GM21515 (cell line): ENCODE measurements at regions not wholly inside any gene's neighbourhood (a gene's known extent, or its start where the extent isn't known, plus 50 kb on each side); places are given as distances from the start of the nearest gene placed in this dataset.
"Not testable (repeated sequence)": the region's sequence is repeated elsewhere in the genome, so short reads cannot be mapped to it uniquely, and the experiment has no call there.

ENCODE experiments used
- ATAC-seq: cut with Tn5 transposase; IDR thresholded peaks from one replicate; pipeline ENCODE4 v1.9.1; 2021; ENCODE audit not compliant: unreplicated experiment

DNA sequence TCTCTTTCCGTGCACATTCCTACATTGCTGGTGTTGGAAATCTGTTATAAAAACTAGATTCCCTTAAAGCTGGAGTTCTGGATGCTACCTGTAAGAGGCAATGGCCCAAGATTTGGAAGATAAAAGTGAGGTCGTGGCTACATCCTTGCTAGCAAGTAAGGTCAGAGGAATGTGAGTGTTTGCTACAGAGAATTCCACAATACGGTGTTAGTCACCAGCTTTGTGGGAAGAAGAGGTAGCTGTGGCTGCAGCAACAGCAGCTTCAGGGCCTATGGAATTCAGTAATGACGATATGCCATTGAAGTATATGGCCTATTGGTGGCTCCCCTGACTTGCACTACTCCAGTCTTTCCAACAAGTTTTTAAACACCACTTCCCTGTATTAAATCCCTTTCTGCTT lies 227.7 kb upstream of the TMEM260 start:
- no peak for ATAC-seq

DNA sequence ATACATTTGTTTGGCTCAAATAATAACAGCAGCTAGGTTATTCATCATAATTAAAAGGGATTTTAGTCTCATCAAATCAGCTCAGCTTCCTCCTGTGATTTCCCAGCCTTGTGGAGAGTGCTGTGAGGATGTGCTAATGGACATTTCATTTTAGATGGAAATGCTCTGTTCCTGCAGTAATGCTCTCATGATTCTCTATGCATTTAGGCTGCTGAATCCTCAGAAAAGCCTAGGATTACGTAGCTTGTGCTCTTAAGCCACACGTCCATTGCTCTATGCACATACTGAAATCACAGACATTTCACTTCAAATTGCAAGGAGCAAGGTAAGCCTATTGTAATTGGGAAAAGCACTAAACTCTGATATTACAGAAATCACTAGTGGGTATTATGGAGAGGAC lies 226.6 kb upstream of the TMEM260 start:
- ATAC-seq: no peak

DNA sequence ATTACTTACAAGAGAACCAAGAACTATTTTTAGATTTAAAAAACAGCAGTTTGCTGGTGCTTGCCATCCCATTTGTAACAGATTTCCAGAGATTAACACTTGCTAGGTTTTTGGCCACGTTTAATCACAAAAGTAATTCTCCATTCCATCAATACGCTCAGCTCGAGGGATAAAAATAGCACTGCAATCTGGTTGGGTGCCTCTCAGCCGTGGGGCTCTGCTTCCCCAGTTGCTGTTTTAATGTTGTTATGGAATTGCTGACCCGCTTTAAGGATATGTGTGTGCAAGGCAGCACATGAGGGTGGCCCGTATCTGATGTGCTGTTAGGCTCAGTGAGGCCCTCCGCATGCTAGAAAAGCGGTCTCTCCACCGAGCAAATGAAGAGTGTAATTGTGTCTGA lies 222.2 kb upstream of the TMEM260 start:
- no peak for ATAC-seq

DNA sequence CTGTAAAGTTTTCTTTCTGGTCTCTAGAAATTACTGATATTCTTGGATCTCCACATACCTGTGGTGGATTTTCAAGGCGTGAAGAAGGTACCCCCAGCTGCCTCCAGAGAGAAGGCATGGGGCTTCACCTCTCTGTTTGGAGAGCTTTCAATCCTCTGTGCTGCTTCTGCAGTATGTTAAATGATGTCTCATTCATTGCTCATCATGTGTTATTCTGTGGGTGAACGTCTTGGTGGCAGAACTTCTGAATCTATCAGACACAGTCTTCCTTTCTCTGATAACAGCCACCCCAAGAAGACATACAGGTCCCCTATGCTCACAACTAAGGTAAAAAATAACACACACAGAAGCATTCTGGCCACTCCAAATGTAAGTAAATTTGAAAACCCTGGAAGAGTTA lies 221.3 kb upstream of the TMEM260 start:
- ATAC-seq: no peak

DNA sequence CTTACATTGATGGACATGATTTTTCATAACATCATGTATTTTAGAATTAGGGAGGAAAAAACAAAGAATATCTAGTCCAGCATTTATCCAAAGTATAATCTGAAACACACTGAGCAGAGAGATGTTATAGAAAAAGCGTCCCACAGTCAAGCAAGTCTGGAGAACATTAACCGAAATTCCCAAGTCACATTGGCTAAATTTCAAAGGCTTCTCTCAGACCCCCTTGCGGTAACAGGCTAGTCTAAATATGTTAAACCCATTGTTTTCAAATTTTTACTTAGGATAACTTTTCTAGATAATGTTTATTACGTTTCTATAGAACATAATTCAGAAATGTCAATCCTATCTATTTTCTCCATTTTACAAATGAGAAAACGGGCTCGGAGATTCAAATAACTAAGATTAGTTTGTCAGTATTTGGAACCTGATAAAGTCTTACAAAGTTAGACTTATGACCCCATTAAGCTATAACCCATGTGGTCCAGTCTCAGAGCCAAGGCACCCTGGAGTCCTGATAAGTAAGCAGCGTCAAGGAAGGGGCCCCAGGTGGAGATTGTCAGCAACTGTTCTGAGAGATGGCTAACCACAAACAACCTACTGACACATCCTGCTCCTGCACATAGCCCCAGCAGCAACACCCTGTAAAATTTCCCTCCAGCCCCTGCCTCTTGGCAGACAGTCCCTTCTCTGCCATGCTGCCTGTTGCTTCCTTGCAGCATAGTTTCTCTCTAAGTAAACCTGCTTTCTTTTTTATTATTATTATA lies 220.6 kb upstream of the TMEM260 start:
- peak; percentile 55 for ATAC-seq

DNA sequence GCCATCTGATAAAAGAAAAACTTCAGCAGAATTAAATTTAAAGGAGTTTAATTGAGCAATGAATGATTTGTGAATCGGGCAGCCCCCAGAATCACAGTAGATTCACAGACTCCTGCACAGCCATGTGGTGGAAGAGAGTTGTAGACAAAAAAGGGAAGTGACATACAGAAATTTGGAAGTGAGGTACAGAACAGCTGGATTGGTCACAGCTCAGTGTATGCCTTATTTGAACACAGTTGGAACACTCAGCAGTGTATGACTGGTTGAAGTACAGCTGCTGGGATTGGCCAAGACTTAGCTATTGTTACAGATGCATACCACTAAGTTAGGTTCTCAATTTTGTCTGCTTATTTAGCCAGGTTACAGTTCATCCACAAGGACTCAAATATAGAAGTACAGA lies 213.9 kb upstream of the TMEM260 start:
- ATAC-seq: not testable (repeated sequence)

DNA sequence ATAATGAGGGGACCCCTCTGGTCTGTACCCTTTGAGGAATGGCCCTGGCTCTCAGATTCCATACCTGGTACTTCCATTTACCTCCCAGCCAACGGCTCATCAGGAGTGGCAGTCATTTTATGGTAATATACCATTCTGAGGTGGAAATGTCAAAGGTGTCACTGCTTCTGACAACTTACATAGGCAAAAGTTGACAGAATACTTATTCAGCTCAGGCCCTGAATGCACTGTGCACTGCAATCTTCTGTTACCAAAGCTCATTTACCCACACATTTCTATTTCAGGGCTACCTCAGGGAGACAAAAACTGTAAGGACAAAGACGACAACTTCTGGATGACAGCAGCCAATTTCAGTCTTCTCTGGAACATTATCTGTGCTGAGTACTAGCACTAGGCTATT lies 212.2 kb upstream of the TMEM260 start:
- ATAC-seq: no peak

DNA sequence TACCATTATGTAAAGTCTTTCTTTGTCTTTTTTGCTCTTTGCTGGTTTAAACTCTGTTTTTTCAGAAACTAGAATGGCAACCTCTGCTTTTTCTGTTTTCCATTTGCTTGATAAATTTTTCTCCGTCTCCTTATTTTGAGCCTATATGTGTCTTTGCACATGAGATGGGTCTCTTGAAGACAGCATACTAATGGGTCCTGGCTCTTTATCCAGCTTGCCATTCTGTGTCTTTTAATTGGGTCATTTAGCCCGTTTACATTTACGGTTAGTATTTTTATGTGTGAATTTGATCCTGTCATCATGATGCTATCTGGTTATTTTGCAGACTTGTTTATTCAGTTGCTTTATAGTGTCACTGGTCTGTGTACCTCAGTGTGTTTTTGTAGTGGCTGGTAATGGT lies 207.9 kb upstream of the TMEM260 start:
- no peak for ATAC-seq

DNA sequence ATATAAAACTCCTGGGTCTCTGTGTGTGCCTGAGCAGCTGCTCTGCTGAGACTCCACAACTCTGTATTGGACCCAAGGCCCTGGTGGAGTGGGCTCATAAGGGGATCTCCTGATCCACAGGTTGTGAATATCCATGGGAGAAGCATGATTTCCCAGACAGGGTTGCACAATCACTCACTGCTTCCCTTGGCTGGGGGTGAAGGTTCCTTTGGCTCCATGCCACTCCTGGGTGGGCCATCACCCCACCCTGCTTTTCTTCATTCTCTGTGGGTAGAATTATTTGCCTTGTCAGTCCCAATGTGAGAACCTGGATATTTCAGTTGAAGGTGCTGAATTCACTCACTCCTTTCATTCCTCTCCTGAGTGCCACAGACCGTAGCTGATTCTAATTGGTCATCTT lies 205.2 kb upstream of the TMEM260 start:
- no peak for ATAC-seq

DNA sequence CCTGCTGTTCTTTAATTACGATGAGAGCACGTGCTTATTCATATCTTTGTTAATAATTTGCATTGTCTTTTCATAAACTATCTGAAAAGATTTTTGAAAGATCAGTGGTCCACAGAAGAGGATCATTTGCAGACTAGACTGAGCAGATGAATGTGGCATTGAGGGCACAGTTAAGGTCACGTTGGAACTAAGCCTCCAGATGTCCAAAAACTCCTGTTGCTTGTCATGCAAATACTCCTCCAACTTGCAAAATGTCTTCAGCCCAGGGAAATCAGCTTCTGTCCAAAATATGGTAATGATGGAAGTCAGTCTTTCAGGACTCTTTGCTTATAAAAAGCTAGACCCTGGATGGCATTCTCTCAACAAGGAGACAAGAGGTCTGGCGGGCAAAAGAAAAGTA lies 201.6 kb upstream of the TMEM260 start:
- ATAC-seq: no peak

DNA sequence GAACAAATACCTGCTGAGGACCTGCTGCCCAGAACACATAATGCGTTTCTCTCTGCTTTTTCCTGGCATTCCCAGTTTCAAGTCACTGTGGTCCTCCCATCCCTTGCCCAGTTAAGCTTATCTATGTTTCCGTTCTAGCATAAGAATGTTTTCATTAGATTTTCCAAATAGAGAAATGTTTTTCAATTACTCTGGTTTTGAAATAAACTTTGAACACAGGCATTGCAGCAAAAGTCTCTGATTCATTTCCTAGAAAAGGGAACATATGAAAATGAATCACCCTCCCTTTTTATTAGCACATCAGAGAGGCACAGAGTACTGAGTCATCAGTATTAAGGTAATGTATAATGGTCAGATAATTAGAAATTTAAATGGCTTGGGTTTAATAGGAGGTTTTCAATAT lies 201.1 kb upstream of the TMEM260 start:
- no peak for ATAC-seq

DNA sequence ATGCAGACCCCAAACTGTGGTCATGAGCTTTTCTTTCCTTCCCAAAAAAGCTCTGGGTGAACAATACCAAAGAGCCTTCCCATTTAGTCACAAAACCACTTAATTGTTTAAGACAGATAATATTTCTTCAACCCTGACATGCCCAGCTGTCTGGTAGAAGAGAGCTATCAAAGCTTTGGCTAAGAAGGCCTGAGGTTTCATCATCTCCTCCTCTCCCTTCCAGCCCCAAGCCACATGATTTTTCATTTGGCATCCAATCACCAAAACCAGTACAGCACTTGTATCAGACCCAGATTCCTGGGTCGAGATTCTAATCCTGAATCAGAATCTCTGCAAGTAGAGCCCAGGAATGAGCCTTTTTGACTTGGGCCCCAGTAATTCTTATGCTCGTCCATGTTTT lies 199.6 kb upstream of the TMEM260 start:
- ATAC-seq: no peak

DNA sequence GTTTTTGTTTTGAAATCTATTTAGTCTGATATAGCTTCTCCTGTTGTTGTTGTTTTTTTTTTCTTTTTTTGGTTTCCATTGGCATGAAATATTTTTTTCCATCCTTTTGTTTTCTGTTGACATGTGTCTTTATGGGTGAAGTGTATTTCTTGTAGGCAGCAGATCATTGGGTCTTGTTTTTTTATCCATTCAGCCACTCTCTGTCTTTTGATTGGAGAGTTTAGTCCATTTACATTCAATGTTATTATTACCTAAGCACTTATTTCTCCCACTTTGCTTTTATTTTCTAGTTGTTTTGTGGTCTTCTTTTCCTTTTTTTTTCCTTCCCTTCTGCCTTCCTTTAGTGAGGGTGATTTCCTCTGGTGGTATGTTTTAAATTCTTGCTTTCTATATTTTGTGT lies 193.6 kb upstream of the TMEM260 start:
- no peak for ATAC-seq

DNA sequence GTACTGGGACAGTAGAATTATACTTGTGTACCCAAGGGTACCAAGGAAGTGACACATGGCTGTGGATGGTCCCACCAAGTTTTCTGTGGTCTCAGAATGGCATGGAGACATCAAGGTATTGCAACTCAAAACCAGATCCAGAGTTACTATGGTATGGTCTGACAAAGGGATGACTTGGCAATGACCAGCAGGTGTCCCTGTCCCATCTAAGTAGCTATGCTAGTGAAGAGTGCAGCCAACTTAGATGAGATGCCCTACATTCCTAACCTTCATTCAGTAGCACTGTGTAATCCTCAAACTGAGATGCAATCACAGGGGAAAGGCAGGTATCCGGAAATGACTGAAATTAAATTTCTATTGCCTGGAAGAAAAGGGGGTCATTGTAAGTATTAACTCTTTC lies 188.7 kb upstream of the TMEM260 start:
- ATAC-seq: no peak

DNA sequence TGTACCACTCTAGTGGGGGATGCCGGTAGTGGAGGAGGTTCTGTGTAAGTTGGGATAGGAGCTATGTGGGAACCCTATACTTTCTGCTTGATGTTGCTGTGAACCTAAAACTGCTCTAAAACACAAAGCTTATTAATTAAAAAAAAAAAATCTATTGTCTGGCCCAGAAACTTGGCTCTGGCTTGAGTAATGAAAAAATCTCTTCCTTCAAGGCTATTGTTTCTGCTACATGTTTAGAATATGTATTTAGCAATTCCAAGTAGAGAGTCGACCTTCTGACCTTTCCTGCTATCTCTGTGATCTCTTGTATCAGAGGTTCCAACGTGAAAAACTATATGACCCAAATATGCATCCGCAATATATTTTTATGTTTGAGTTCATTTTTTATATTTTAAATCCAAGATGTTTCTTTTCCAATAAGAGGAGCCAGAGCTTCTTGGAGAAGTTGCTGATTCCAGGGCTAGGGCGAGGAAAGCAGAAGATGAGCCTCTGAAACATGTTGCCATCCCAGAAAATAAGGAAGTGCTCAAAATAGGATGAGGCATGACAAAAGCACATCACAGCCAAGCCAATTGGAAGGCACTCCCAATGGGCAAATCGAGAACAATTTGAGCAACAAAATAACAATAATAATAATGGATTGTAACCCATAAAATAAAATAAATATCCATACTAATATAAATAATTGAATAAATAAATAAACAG lies 184.6 kb upstream of the TMEM260 start:
- ATAC-seq: no peak

DNA sequence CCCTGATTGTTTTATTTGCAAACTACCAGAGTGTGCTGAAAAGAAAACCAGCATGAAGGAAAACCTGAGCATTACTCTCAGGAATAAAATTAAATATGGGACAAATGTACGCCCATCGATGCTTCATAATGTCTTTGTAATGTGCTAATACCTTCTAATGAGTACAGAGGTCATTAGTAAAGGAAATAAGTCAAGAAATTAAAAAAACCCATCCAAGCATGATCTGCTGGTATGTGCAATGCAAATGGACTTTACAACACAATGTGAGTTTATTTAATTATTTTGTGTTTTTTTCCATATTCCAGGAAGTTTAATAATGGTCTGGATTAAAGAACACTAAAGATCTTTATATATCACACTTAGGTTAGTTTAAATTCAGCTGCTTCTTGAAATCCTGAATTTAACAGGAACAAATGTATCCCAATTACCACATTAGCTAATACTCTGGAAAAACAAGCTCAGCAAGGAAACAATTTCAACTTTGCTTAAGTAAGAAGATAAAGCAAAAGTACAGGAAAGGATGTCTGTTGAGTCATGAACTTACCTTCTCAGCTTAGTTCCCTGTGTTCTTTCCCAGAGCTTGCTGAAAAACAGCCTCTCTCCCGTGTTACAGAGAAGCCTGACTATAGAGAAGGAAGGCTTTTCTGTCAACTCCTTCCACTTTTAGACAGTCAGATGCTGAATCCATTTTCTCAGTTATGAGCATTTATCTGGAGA lies 179.3 kb upstream of the TMEM260 start:
- no peak for ATAC-seq

DNA sequence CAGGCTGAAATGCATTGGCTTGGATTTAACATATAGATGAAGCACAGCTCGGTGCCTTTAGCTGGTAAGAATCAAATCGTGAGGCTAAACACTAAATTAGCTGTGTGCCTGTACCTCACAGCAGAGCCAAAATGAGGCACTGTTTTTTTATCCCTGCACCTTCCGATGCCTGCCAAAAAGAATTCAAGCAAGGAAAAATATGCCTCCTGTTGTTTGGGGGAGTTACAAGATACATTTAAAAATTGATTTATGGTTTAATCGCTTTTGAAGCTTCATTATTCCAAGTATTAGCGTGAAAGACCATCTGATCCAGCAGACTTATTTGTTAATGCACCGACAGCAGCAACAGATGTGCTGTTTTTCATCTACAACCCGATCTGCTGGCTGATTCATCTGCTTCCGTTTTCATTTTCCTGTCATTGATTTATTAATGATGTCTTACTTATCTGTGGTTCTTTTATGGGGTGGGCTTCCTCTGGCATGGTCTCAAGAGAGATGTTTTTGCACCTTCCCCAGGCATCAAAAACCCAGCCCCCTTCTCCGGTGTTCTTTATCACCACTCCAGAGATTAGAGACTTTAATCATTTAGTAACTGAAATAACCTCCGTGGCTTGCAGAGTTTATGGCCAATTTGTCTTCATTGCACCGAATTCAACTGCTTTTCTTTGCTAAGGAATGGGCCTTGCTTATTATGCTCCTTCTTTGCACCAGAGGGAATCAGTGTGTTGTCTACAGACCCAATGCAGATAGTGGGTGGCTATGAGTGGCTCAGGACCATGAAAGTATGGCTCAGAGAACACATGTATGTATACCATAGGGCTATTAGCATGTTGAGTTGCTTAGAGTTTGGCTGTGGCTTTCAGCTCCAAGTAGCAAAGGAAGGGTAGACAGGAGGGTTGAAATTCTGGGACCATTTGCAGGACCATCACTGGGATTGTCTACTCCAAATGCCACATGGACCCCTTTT lies 166.8 kb upstream of the TMEM260 start:
- no peak for ATAC-seq

DNA sequence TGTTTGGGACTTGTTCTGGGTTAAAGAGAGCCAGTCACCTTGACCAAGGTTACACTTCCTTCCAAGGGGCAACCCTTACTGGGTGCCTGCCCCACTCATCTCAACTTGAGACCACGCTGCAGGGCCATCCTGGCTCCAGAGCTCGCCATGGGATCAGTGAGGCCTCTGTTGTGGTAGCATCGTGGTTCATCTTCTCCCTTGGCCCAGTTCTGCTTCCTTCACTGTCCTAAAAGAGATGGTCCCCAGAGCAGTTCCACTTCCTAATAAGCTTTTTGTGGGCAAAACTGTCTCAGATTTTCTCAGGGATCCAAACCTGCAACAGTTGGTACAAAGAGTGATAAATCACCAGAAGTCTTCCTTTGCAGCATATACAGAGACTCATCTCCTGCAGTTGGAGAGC lies 165.9 kb upstream of the TMEM260 start:
- ATAC-seq: no peak

DNA sequence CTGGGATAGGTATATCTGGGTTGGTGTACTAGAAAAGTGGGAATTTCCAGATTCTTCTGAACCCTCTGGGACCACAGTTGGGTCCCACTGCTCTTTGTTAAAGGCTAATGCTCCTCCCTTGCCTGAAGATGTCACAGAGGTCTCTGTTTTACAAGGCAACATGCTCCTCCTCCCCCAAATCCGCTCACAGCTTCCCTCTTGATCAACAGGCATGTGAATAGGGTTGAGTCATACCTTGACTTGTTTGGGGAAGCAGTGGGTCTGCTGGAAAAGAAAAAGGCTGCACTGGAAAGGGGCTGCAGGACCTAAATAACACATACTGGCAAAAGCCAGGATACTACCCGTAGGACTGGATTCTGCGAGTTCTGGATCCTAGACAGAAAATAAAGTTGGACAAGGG lies 165.4 kb upstream of the TMEM260 start:
- ATAC-seq: no peak

DNA sequence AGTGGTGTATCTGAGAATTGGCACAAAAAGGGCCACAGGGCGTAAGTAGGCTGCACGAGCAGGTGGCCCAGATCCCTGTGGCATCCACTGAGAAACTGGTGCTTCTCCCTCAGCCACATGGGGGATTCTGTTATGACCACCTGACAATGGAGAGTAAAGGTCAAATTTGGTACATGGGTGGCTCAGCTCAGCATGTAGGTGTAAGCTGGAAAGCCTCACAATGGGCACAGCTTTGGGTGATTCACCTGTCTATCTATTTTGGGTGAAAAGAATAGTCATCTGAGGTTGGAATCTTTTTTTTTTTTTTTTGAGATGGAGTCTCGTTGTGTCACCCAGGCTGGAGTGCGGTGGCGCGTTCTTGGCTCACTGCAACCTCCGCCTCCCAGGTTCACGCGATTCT lies 163.4 kb upstream of the TMEM260 start:
- ATAC-seq: no peak

DNA sequence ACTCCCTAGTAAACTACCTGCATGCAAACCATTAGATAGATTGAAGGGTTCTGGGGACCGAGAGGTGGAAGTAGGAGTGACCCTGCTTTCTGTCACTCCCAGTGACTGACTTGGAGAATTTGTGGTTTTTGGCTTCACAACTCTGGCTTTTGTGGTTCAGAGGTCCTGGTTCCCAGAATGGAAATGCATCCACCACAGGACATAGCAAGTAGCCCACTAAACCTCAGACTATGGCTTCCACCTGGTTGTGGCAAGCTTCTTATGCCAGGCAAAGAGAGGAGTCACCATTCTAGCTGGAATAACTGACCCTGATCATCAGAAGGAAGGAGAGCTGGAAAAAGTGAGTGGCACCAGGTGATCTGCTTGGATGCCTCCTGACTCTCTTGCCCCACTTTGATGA lies 162.4 kb upstream of the TMEM260 start:
- no peak for ATAC-seq
